ENCODE measurements at regions not wholly inside any gene's neighbourhood (a gene's known extent, or its start where the extent isn't known, plus 50 kb on each side); places are given as distances from the start of the nearest gene placed in this dataset.

DNA sequence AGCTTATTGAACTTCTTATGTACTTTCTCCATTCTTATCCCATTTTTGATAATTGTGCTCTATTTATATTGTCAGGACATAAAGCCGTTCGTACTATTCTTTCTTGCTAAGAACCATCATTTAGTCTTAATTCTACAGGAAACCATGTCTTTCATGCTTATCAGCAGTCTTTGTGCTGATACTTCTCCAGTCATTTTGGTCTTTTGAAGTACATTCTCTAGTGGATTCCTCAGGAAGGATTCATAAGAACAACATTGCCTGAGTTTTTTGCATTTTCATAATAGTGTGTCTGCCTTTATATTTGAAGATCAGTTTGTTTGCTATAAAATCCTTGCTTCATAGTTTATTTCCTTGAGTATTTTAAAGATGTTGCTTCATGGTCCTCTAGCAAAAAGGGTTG, 126.6 kb upstream of the NEO1 start:
- Histone ChIP-seq H3F3A (ENCODE audit: insufficient read depth, low read length) (no peaks in the 10 kb centered on the region), H3K4me3 (ENCODE audit: low read depth, low read length, poor library complexity, severe bottlenecking) (no peak overlapping the region), H3K36me3 (ENCODE audit: insufficient read depth, low read length) (no peaks in the 10 kb centered on the region), H3K27me3 (ENCODE audit: insufficient read depth, low read length) (no peaks in the 10 kb centered on the region), H2AFZ (ENCODE audit: low read length) (no peak overlapping the region), H3K4me2 (ENCODE audit: low read length) (no peak overlapping the region), H3K79me2 (ENCODE audit: insufficient read depth, low read length) (no peaks in the 10 kb centered on the region), H3K27ac (ENCODE audit: low read depth, low read length, poor library complexity, severe bottlenecking) (no peak overlapping the region), H3K4me1 (ENCODE audit: insufficient read depth, low read length, severe bottlenecking) (no peaks in the 10 kb centered on the region), H4K20me1 (ENCODE audit: insufficient read depth, low read length) (no peaks in the 10 kb centered on the region), H3K9me3 (ENCODE audit: low read length) (no peaks in the 10 kb centered on the region), H3K9ac (ENCODE audit: low read length) (no peak overlapping the region), H3K9me2 (ENCODE audit: low read depth, low read length) (no peaks in the 10 kb centered on the region)
- TF ChIP-seq, protein P1, sequence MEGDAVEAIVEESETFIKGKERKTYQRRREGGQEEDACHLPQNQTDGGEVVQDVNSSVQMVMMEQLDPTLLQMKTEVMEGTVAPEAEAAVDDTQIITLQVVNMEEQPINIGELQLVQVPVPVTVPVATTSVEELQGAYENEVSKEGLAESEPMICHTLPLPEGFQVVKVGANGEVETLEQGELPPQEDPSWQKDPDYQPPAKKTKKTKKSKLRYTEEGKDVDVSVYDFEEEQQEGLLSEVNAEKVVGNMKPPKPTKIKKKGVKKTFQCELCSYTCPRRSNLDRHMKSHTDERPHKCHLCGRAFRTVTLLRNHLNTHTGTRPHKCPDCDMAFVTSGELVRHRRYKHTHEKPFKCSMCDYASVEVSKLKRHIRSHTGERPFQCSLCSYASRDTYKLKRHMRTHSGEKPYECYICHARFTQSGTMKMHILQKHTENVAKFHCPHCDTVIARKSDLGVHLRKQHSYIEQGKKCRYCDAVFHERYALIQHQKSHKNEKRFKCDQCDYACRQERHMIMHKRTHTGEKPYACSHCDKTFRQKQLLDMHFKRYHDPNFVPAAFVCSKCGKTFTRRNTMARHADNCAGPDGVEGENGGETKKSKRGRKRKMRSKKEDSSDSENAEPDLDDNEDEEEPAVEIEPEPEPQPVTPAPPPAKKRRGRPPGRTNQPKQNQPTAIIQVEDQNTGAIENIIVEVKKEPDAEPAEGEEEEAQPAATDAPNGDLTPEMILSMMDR (IDR thresholded peaks at IDR 0.05; ENCODE audit: low read length) = no peak
- TF ChIP-seq EZH2 (IDR thresholded peaks at IDR 0.05; ENCODE audit: borderline replicate concordance, low read length) = no peak

DNA sequence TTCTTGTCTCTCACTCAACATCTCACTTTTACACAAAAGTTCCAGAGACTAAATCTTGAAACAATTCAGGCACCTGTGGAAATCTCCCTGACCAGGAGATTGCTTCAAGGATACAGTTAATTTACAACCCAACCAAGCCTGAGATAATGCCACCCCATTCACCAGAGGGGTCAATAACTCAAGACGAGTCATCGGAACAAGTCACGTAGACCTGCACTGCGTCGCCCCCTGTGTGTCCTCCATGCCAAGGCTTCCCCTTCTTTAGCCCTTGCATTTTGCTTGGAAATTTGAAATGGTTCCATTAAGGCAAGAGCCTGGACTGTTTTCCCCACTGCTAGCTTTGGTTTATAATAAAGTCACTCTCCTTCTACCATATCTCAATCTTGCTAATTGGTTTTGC, 129.0 kb upstream of the NEO1 start:
- Histone ChIP-seq H3K4me2 (ENCODE audit: low read length) (no peak overlapping the region), H3K9ac (ENCODE audit: low read length) (no peak overlapping the region), H3K4me3 (ENCODE audit: low read depth, low read length, poor library complexity, severe bottlenecking) (no peak overlapping the region), H3K79me2 (ENCODE audit: insufficient read depth, low read length) (no peaks in the 10 kb centered on the region), H4K20me1 (ENCODE audit: insufficient read depth, low read length) (no peaks in the 10 kb centered on the region), H3F3A (ENCODE audit: insufficient read depth, low read length) (no peaks in the 10 kb centered on the region), H3K9me2 (ENCODE audit: low read depth, low read length) (no peaks in the 10 kb centered on the region), H3K27ac (ENCODE audit: low read depth, low read length, poor library complexity, severe bottlenecking) (no peak overlapping the region), H3K9me3 (ENCODE audit: low read length) (no peaks in the 10 kb centered on the region), H3K4me1 (ENCODE audit: insufficient read depth, low read length, severe bottlenecking) (no peaks in the 10 kb centered on the region), H3K36me3 (ENCODE audit: insufficient read depth, low read length) (no peaks in the 10 kb centered on the region), H2AFZ (ENCODE audit: low read length) (no peak overlapping the region), H3K27me3 (ENCODE audit: insufficient read depth, low read length) (no peaks in the 10 kb centered on the region)
- TF ChIP-seq, protein P1 (IDR thresholded peaks at IDR 0.05; ENCODE audit: low read length) = no peak
- TF ChIP-seq EZH2 (IDR thresholded peaks at IDR 0.05; ENCODE audit: borderline replicate concordance, low read length) = no peak

DNA sequence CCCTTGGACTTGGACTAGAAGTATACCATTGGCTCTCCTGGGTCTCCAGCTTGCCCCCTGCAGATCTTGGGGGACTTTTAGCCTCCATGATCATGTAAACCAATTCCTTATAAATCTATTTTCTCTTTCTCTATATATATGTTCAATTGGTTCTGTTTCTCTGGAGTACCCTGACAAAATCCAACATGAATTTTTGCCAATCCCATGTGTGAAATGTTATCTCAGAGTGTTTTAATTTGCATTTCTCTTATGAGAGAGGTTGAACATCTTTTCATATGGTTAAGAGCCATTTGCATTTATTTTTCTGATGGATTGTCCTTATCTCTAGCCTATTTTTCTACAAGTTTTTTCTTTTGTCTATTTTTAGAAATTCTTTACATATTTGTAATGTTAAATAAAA, 131.7 kb upstream of the NEO1 start:
- H3K27me3 ChIP-seq (ENCODE audit: insufficient read depth, low read length) = no peaks in the 10 kb centered on the region
- H3K4me2 ChIP-seq (ENCODE audit: low read length) = no peak overlapping the region
- no peak overlapping the region for H3K27ac ChIP-seq (ENCODE audit: low read depth, low read length, poor library complexity, severe bottlenecking)
- no peaks in the 10 kb centered on the region for H3K4me1 ChIP-seq (ENCODE audit: insufficient read depth, low read length, severe bottlenecking)
- no peaks in the 10 kb centered on the region for H3K9me2 ChIP-seq (ENCODE audit: low read depth, low read length)
- H2AFZ ChIP-seq (ENCODE audit: low read length) = no peak overlapping the region
- H3K79me2 ChIP-seq (ENCODE audit: insufficient read depth, low read length) = no peaks in the 10 kb centered on the region
- TF ChIP-seq, protein P1 (IDR thresholded peaks at IDR 0.05; ENCODE audit: low read length) = no peak
- TF ChIP-seq EZH2 (IDR thresholded peaks at IDR 0.05; ENCODE audit: borderline replicate concordance, low read length) = no peak
- H3K9me3 ChIP-seq (ENCODE audit: low read length) = no peaks in the 10 kb centered on the region
- H3K9ac ChIP-seq (ENCODE audit: low read length) = no peak overlapping the region
- H4K20me1 ChIP-seq (ENCODE audit: insufficient read depth, low read length) = no peaks in the 10 kb centered on the region
- no peaks in the 10 kb centered on the region for H3F3A ChIP-seq (ENCODE audit: insufficient read depth, low read length)
- no peak overlapping the region for H3K4me3 ChIP-seq (ENCODE audit: low read depth, low read length, poor library complexity, severe bottlenecking)
- H3K36me3 ChIP-seq (ENCODE audit: insufficient read depth, low read length) = no peaks in the 10 kb centered on the region

All from OCI-LY1 (cell line).